ENCODE measurements at regions not wholly inside any gene's neighbourhood (a gene's known extent, or its start where the extent isn't known, plus 50 kb on each side); places are given as distances from the start of the nearest gene placed in this dataset.
A peak's percentile ranks its signal among the peaks of the same experiment; 100 is the strongest.

DNA sequence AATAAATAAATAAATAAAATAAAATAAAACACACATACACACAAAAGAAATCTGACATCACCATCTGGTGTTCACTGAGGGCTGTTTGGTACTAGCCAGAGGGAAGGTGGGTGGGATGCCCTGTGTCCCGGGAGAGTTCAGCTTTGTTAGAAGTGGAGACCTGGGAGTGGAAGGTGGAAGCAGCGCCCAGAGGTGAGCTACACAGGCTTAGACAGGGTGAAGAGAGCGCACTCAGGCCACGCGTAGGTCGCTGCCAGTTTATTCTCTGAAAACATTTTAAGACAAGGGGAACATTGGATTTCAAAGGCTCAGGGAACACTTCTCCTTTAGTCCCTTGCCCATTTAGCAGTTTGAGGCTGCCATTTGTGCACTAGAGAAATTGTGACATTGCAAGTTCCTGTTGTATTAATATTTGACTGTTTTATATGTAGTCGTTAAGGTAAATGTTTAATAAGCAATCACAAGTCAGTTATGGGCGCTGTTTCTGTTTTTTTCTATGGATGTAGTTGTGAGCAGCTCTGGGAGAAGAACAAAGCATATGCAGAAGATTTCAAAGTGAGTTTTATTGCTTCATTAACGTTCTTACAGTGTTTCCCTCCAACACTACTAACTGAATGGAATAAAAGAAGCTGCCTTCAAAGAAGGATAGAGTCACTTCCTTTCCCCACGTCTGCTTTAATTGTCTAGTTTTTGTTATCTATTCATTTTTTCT lies 405.5 kb upstream of the NR3C2 start:
- FAIRE-seq (no peak), DNase-seq (ENCODE audit: low read depth in 1 of 2, low spot score in 2 of 2) (no peak)
- no peak overlapping the region for H2BK15ac ChIP-seq (ENCODE audit: low read length)
- no peak overlapping the region for H3K4me2 ChIP-seq (ENCODE audit: insufficient read depth in 1 of 2, low read depth in 2 of 2, low read length in 2 of 2)
- H3K27me3 ChIP-seq (replicated peaks in 1 of 4; ENCODE audit: control insufficient read depth in 3 of 4, extremely low read depth in 1 of 4, insufficient read depth in 3 of 4, low read length in 3 of 4), result no peaks in the 10 kb centered on the region; a peak in 1 of 7 replicates
- H3K4me1 ChIP-seq (replicated peaks in 1 of 4; ENCODE audit: control insufficient read depth in 3 of 4, insufficient read depth in 4 of 4, low read length in 3 of 4), result peaks cover 0 to 4% (median 2%) of the 10 kb centered on the region in 4 experiments; a peak in 3 of 7 replicates
- 92% methylated on average over 10 of the region's 10 CpGs; no CpG with 5 or more reads in 1 of the 2 experiments for WGBS, 2 experiments (ENCODE audit: extremely low coverage in 1 of 2, insufficient coverage in 1 of 2, insufficient read length in 1 of 2, insufficient replicate concordance in 2 of 2, low coverage in 1 of 2, low lambda C conversion rate in 2 of 2, missing lambda C conversion rate in 1 of 2)
- no peak overlapping the region for H3K4me3 ChIP-seq (ENCODE audit: extremely low read depth in 1 of 4, insufficient read depth in 2 of 4, low read depth in 3 of 4, low read length in 4 of 4)
- H2AFZ ChIP-seq (ENCODE audit: low read length), result no peak overlapping the region
- H3K9ac ChIP-seq (replicated peaks in 1 of 4; ENCODE audit: extremely low read depth in 1 of 4, low read depth in 3 of 4, low read length in 3 of 4), result no peak overlapping the region
- no peaks in the 10 kb centered on the region for H3K79me2 ChIP-seq (ENCODE audit: control insufficient read depth in 1 of 2, insufficient read depth in 2 of 2, low read length in 2 of 2)
- ChIA-PET POLR2A (ENCODE audit: partially characterized antibody) (no interaction called here), CTCF (ENCODE audit: partially characterized antibody) (interaction anchor here (1.1 kb wide), 1 partner anchor 28 kb away, joined by 3 read pairs; no protein-coding TSS in a partner anchor)
- no peak overlapping the region for H3K14ac ChIP-seq (ENCODE audit: insufficient read length)
- no peak overlapping the region for H4K8ac ChIP-seq (ENCODE audit: extremely low read depth, insufficient read depth, low read length)
- H4K91ac ChIP-seq (replicated peaks; ENCODE audit: insufficient read length, low read length), result peak overlapping the region; percentile 47
- no peak overlapping the region for H3K18ac ChIP-seq (ENCODE audit: extremely low read depth, low read length)
- no peak overlapping the region for H2BK12ac ChIP-seq (ENCODE audit: low read depth, low read length)
- no peaks in the 10 kb centered on the region for H3K36me3 ChIP-seq (ENCODE audit: control insufficient read depth in 2 of 4, insufficient read depth in 4 of 4, low read length in 3 of 4)
- H3K23me2 ChIP-seq (ENCODE audit: low read depth, low read length), result peaks cover 2% of the 10 kb centered on the region; the same call in 1 of the 2 replicates
- no peak overlapping the region for H3K27ac ChIP-seq (ENCODE audit: low read depth, low read length)
- no peaks in the 10 kb centered on the region for H4K20me1 ChIP-seq (replicated peaks in 1 of 2; ENCODE audit: control insufficient read depth in 1 of 2, insufficient read depth in 2 of 2, low read length in 2 of 2)
- no peak overlapping the region for H2AK5ac ChIP-seq (ENCODE audit: low read depth, low read length)
- H3K9me3 ChIP-seq (ENCODE audit: insufficient read depth in 2 of 2, low read depth in 1 of 2, low read length in 1 of 2), result no peaks in the 10 kb centered on the region
- H3K56ac ChIP-seq (replicated peaks; ENCODE audit: insufficient read length, low read depth, low read length), result no peak overlapping the region
- no peak for TF ChIP-seq RBBP5 (IDR thresholded peaks at IDR 0.05; ENCODE audit: borderline replicate concordance, low read depth, low read length)
- H2BK120ac ChIP-seq (replicated peaks; ENCODE audit: low read depth, low read length), result no peak overlapping the region
- H3K79me1 ChIP-seq (ENCODE audit: low read depth, low read length), result no peaks in the 10 kb centered on the region
- H3K4ac ChIP-seq (replicated peaks; ENCODE audit: insufficient read length, low read depth, low read length), result no peak overlapping the region
- H4K5ac ChIP-seq (ENCODE audit: insufficient read length, low read depth, low read length), result no peak overlapping the region
- no peak overlapping the region for H2BK5ac ChIP-seq (ENCODE audit: low read depth, low read length)
- no peak overlapping the region for H3K23ac ChIP-seq (ENCODE audit: insufficient read length)
- no peak overlapping the region for H2BK20ac ChIP-seq (ENCODE audit: low read length)

Data from H1 (cell line).